ENCODE measurements at regions not wholly inside any gene's neighbourhood (a gene's known extent, or its start where the extent isn't known, plus 50 kb on each side); places are given as distances from the start of the nearest gene placed in this dataset.

DNA sequence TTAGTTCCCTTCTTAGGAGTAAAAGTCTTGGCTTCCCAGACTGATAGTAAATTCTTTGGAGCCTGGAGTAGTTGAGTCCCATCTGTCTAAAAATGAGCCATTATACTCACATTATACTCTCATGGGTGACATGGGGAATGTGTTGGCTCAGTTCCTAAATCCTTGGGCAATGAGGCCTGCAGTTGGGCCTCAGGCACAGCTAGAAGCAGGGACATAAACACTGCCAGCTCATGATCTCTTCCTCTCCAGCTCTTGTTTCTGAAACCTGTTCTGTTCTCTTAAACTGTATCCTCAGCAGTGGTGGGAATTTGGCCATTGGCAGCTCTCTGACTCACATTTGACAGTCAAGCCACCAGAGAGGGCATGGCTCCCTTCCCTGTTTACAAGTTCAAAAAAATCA lies 212.5 kb downstream of the SPATA18 start:
- Histone ChIP-seq H3K4me3 (no peak overlapping the region), H3K27me3 (no peaks in the 10 kb centered on the region), H3K36me3 (no peaks in the 10 kb centered on the region), H3K27ac (peak overlapping the region in 1 of 2 donors; percentile 33), H3K4me1 (peaks cover 0 to 33% (median 9%) of the 10 kb centered on the region in 4 donors), H3K9me3 (no peaks in the 10 kb centered on the region)
- TF ChIP-seq, protein P1, sequence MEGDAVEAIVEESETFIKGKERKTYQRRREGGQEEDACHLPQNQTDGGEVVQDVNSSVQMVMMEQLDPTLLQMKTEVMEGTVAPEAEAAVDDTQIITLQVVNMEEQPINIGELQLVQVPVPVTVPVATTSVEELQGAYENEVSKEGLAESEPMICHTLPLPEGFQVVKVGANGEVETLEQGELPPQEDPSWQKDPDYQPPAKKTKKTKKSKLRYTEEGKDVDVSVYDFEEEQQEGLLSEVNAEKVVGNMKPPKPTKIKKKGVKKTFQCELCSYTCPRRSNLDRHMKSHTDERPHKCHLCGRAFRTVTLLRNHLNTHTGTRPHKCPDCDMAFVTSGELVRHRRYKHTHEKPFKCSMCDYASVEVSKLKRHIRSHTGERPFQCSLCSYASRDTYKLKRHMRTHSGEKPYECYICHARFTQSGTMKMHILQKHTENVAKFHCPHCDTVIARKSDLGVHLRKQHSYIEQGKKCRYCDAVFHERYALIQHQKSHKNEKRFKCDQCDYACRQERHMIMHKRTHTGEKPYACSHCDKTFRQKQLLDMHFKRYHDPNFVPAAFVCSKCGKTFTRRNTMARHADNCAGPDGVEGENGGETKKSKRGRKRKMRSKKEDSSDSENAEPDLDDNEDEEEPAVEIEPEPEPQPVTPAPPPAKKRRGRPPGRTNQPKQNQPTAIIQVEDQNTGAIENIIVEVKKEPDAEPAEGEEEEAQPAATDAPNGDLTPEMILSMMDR (IDR thresholded peaks at IDR 0.05), result no peak
- DNase-seq, result peak in 1 of 2 donors; percentile 24
- intact Hi-C loops (cut with DNase I; ENCODE audit: low total_unique reads), result no loop called here

DNA sequence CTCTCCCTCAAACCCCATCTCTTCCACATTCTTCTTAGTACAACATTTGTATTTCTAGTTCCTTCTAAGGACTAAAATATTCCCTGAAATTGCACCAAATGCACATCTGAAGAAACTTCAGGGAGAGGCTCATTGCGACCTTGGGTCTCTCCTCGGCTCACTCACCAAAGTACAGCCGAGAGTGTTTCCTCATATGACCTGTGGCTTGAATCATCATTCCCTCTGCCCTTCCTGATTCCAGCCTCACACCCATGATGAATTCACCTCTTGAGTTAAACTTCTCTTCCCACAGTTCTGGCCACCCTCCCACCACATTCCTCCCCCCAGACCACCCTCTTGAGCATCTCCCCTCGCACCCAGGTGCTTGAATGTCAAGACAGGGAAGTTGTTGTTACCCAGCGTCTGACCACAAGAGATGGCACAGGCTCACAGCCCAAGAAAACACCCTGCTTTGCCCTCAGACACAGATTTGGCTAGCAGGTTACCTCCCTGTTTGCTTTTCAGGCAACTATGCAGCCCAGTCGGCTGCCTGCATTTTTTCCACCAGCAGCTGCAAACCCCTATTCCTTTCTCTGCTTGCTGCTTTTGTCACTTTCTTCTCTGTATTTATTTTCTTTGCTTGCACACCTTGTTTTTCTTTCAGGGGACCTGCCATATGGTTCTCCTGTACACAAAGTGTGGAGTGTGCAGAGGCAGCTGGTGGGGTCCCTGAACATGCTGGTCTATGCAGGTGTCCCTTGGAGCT lies 214.8 kb downstream of the SPATA18 start:
- Histone ChIP-seq H3K36me3 (no peaks in the 10 kb centered on the region), H3K4me1 (peaks cover 0 to 26% (median 9%) of the 10 kb centered on the region in 4 donors), H3K27me3 (no peaks in the 10 kb centered on the region), H3K9me3 (no peaks in the 10 kb centered on the region), H3K4me3 (no peak overlapping the region), H3K27ac (no peak overlapping the region)
- intact Hi-C loops (cut with DNase I; ENCODE audit: low total_unique reads), result no loop called here
- TF ChIP-seq, protein P1 (IDR thresholded peaks at IDR 0.05), result no peak
- no peak for DNase-seq

DNA sequence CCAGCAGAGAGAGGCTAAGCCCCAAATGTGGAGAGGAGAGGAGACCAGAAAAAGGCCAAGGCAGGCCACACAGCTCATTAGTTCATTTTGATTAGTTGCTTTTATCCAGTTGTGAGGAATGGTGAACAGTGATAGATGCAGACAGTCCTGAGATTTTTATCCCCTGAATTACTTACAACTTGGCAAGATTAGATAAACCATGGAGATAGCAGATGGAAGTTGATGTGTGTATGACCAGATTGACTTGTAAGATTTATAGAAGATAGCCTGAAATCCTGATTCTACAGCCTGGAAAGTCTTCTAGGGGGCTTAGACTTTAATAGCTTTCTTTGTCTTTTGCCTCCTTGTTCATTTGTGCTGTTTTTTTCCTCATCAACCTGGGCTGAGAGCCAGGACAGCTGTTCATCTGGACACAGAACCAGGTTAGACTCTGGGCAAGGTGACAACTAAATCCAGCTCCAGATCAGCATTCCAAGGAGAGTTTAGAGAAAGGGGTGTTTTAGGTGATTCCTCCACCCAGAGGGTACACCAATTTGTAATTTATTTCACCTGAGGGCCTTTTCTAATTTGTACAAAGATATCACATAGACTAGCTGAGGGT lies 215.5 kb downstream of the SPATA18 start:
- DNase-seq, result no peak

DNA sequence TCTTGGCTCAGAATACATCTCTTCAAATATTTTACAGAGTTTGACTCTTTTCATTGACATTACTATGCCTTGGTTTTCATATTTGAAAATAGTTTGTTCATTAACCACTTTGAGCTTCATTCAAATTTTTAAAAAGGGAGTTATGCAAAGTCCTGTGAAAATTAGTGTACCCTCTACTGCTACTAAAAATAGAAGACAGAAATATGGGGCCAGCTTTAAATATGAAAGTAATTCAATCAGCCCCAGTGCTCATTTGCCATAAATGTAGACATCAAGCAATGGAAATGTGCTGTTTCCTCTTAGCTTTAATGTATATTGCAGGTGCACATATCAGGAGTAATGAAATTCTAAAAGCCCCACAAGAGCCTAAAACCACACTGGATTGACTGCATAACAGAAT lies 218.7 kb downstream of the SPATA18 start:
- Histone ChIP-seq H3K36me3 (no peaks in the 10 kb centered on the region), H3K27ac (no peak overlapping the region), H3K4me1 (peaks cover 0 to 13% (median 4%) of the 10 kb centered on the region in 4 donors), H3K9me3 (peaks cover 0 to 6% (median 3%) of the 10 kb centered on the region in 3 donors), H3K4me3 (no peak overlapping the region), H3K27me3 (no peaks in the 10 kb centered on the region)
- no peak for DNase-seq
- TF ChIP-seq, protein P1 (IDR thresholded peaks at IDR 0.05), result no peak
- intact Hi-C loops (cut with DNase I; ENCODE audit: low total_unique reads), result no loop called here

More for the DNA sequence above, 215.5 kb downstream of the SPATA18 start:
- TF ChIP-seq, protein P1 (IDR thresholded peaks at IDR 0.05), result no peak
- Histone ChIP-seq H3K4me3 (no peak overlapping the region), H3K36me3 (no peaks in the 10 kb centered on the region), H3K4me1 (peaks cover 0 to 23% (median 9%) of the 10 kb centered on the region in 4 donors), H3K27me3 (no peaks in the 10 kb centered on the region), H3K27ac (no peak overlapping the region), H3K9me3 (peaks cover 0 to under 1% (median 0%) of the 10 kb centered on the region in 3 donors)
- intact Hi-C loops (cut with DNase I; ENCODE audit: low total_unique reads), result no loop called here

DNA sequence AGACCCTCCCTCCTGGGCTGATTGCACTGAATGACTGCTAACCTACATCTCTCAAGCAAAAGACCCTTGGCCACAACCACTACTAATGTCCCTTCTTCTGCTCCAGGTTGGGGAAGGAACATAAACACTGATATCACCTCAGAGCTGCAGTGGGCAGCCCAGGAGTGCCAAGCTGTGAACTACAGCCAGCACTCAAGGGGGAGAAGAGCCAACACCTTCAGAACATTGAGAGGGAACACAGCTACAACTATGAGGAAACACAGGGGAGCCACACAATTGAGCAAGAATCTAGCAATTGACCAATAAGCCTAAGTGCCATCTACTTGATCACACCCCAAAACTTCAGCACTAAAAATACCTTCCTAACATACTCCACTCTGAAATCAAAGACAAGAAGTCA lies 222.8 kb downstream of the SPATA18 start:
- H3K27ac ChIP-seq, result no peak overlapping the region
- intact Hi-C loops (cut with DNase I; ENCODE audit: low total_unique reads), result no loop called here
- H3K4me3 ChIP-seq, result no peak overlapping the region
- no peaks in the 10 kb centered on the region for H3K27me3 ChIP-seq
- no peaks in the 10 kb centered on the region for H3K4me1 ChIP-seq
- peaks cover 0 to 10% (median 5%) of the 10 kb centered on the region in 3 donors for H3K9me3 ChIP-seq
- TF ChIP-seq, protein P1 (IDR thresholded peaks at IDR 0.05), result no peak
- DNase-seq, result no peak
- no peaks in the 10 kb centered on the region for H3K36me3 ChIP-seq
